NB4 (cell line): ENCODE measurements at regions not wholly inside any gene's neighbourhood (a gene's known extent, or its start where the extent isn't known, plus 50 kb on each side); places are given as distances from the start of the nearest gene placed in this dataset.

Experiments used
- MYC ChIP-seq: IDR thresholded peaks from 2 replicates; pipeline ENCODE4 v1.6.1; 2011; ENCODE audit warnings: low read depth, low read length
- POLR2A ChIP-seq: IDR thresholded peaks from 2 replicates; pipeline ENCODE4 v1.6.1; 2011; ENCODE audit warnings: mild to moderate bottlenecking; ENCODE audit not compliant: insufficient read length; ENCODE audit errors: extremely low read depth
- TF ChIP-seq, protein P1 (sequence below): IDR thresholded peaks from one replicate; pipeline ENCODE4 v1.5.1; 2012; ENCODE audit warnings: low read depth, low read length
- TF ChIP-seq, protein P2 (sequence below): IDR thresholded peaks from 2 replicates; pipeline ENCODE4 v1.6.1; 2011; ENCODE audit warnings: low read depth, low read length

DNA sequence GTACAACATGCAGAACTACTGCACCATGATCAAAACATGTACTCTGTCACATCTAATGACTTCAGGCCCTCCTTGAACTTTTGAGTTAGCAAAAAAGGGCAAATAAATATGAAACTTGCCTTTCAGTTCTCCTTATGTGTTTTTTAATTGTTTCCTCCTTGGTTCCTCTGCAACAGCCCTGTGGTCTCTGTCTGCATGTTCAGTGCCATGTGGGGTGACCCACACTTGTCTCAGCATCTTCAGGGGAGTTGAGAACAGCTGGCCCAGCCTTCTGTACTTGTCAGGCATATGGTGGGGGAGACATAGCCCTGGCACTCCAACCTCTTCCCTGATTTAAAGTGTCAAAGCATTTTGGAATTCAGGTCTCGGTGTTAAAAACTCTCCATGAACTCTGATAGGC lies 188.0 kb upstream of the PGRMC2 start:
- TF ChIP-seq, protein P1, sequence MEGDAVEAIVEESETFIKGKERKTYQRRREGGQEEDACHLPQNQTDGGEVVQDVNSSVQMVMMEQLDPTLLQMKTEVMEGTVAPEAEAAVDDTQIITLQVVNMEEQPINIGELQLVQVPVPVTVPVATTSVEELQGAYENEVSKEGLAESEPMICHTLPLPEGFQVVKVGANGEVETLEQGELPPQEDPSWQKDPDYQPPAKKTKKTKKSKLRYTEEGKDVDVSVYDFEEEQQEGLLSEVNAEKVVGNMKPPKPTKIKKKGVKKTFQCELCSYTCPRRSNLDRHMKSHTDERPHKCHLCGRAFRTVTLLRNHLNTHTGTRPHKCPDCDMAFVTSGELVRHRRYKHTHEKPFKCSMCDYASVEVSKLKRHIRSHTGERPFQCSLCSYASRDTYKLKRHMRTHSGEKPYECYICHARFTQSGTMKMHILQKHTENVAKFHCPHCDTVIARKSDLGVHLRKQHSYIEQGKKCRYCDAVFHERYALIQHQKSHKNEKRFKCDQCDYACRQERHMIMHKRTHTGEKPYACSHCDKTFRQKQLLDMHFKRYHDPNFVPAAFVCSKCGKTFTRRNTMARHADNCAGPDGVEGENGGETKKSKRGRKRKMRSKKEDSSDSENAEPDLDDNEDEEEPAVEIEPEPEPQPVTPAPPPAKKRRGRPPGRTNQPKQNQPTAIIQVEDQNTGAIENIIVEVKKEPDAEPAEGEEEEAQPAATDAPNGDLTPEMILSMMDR, result no peak
- TF ChIP-seq POLR2A, result no peak
- TF ChIP-seq, protein P2, sequence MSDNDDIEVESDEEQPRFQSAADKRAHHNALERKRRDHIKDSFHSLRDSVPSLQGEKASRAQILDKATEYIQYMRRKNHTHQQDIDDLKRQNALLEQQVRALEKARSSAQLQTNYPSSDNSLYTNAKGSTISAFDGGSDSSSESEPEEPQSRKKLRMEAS, result no peak
- no peak for TF ChIP-seq MYC
